ENCODE measurements at regions not wholly inside any gene's neighbourhood (a gene's known extent, or its start where the extent isn't known, plus 50 kb on each side); places are given as distances from the start of the nearest gene placed in this dataset.

- TF ChIP-seq CTCF (IDR thresholded peaks at IDR 0.05), result no peak
- TF ChIP-seq EZH2 (IDR thresholded peaks at IDR 0.05; ENCODE audit: borderline replicate concordance, insufficient read depth, low read depth, low read length, poor library complexity, severe bottlenecking), result no peak
These were observed 159.1 kb upstream of the WDR1 start for GRCh38 chr4:10275696-10276095.

All from B cell (primary cell).